IMR-90 (cell line): ENCODE measurements at regions not wholly inside any gene's neighbourhood (a gene's known extent, or its start where the extent isn't known, plus 50 kb on each side); places are given as distances from the start of the nearest gene placed in this dataset.

Source experiments
- ATAC-seq: fragments of 200-7000 bp; cut with Tn5 transposase; 2 replicates; pipeline ENCODE4 v1.9.1; 2020; ENCODE audit warnings: low read depth, mild to moderate bottlenecking, moderate library complexity
- BruUV-seq: library from RNA; stranded (reverse); fragments of 400-500 nt; replicated peaks from 2 replicates; lab custom pipeline; 2021; lab: Mats Ljungman, UMichigan
- CTCF ChIA-PET: fragments of 300-600 bp; formaldehyde crosslinking; extraction: SDS; loops from one replicate; lab custom pipeline; 2021; ENCODE audit warnings: antibody characterized with exemption; lab: Yijun Ruan, JAX
- POLR2A ChIA-PET: fragments of 300-600 bp; sonication (Branson Sonifier 250); formaldehyde crosslinking; loops from one replicate; lab custom pipeline; 2022; ENCODE audit warnings: antibody characterized with exemption; ENCODE audit not compliant: unreplicated experiment; lab: Charles Lee
- DNase-seq: peaks from one replicate; pipeline ENCODE4 v3.0.0; 2013
- H2AFZ ChIP-seq: replicated peaks from 2 replicates; pipeline ENCODE3; 2013; ENCODE audit warnings: low read length, mild to moderate bottlenecking; ENCODE audit not compliant: poor library complexity
- H2AK5ac ChIP-seq: 2 replicates; pipeline ENCODE4 v1.6.1; 2013; ENCODE audit warnings: low read depth, low read length, inconsistent platforms
- H2AK9ac ChIP-seq: replicated peaks from 2 replicates; pipeline ENCODE3; 2013; ENCODE audit warnings: mild to moderate bottlenecking, low read depth, low read length, moderate library complexity; ENCODE audit not compliant: poor library complexity
- H2BK120ac ChIP-seq: 2 replicates; pipeline ENCODE4 v1.6.1; 2013; ENCODE audit warnings: low read depth, low read length, inconsistent platforms
- H2BK15ac ChIP-seq: 3 replicates; pipeline ENCODE4 v1.6.1; 2013; ENCODE audit warnings: low read depth, low read length, inconsistent platforms
- H2BK20ac ChIP-seq: 2 replicates; pipeline ENCODE4 v1.6.1; 2013; ENCODE audit warnings: low read depth, mild to moderate bottlenecking, inconsistent platforms, low read length, moderate library complexity
- H2BK5ac ChIP-seq: 2 replicates; pipeline ENCODE4 v1.6.1; 2013; ENCODE audit warnings: mild to moderate bottlenecking, low read depth, low read length, inconsistent platforms; ENCODE audit not compliant: poor library complexity, severe bottlenecking
- H3K14ac ChIP-seq: replicated peaks from 2 replicates; pipeline ENCODE4 v1.6.1; 2013; ENCODE audit warnings: low read depth, low read length, inconsistent platforms
- H3K18ac ChIP-seq: 2 replicates; pipeline ENCODE4 v1.6.1; 2013; ENCODE audit warnings: low read depth, low read length, control low read depth
- H3K23ac ChIP-seq: 2 replicates; pipeline ENCODE4 v1.6.1; 2013; ENCODE audit warnings: low read depth, low read length, inconsistent platforms
- H3K27ac ChIP-seq: 2 replicates; pipeline ENCODE4 v1.5.1; 2013; ENCODE audit warnings: mild to moderate bottlenecking, control low read depth, low read length; ENCODE audit not compliant: insufficient read depth
- H3K27me3 ChIP-seq: 2 replicates; pipeline ENCODE4 v1.6.1; 2013; ENCODE audit warnings: low read length; ENCODE audit not compliant: control insufficient read depth, insufficient read depth
- H3K36me3 ChIP-seq: 2 replicates; pipeline ENCODE4 v1.6.1; 2013; ENCODE audit warnings: low read length, mixed read lengths; ENCODE audit not compliant: control insufficient read depth, insufficient read depth
- H3K4ac ChIP-seq: 2 replicates; pipeline ENCODE4 v1.6.1; 2013; ENCODE audit warnings: low read depth, low read length, inconsistent platforms
- H3K4me1 ChIP-seq: 2 replicates; pipeline ENCODE4 v1.6.1; 2013; ENCODE audit warnings: low read length, mixed read lengths; ENCODE audit not compliant: control insufficient read depth, insufficient read depth
- H3K4me2 ChIP-seq: 2 replicates; pipeline ENCODE4 v1.6.1; 2013; ENCODE audit warnings: low read depth, mild to moderate bottlenecking, control low read depth, low read length, moderate library complexity
- H3K4me3 ChIP-seq: 2 replicates; pipeline ENCODE4 v1.5.1; 2013; ENCODE audit warnings: low read depth, mild to moderate bottlenecking, control low read depth, low read length, moderate library complexity; ENCODE audit not compliant: insufficient read depth
- H3K56ac ChIP-seq: 2 replicates; pipeline ENCODE4 v1.6.1; 2013; ENCODE audit warnings: low read length, inconsistent platforms; ENCODE audit not compliant: insufficient read depth; ENCODE audit errors: extremely low read depth
- H3K79me1 ChIP-seq, 2 experiments: 2 replicates each; pipeline ENCODE4 v1.6.1; 2013; ENCODE audit warnings: low read length in 2 of 2, inconsistent platforms in 1 of 2, low read depth in 1 of 2
- H3K9ac ChIP-seq: 2 replicates; pipeline ENCODE4 v1.6.1; 2013; ENCODE audit warnings: low read depth, low read length, control low read depth
- H3K9me1 ChIP-seq: 2 replicates; pipeline ENCODE4 v1.6.1; 2013; ENCODE audit warnings: low read length, inconsistent platforms; ENCODE audit not compliant: insufficient read depth
- H3K9me3 ChIP-seq: 2 replicates; pipeline ENCODE4 v1.6.1; 2013; ENCODE audit warnings: low read length; ENCODE audit not compliant: control insufficient read depth, insufficient read depth
- H4K20me1 ChIP-seq: 2 replicates; pipeline ENCODE4 v1.6.1; 2013; ENCODE audit warnings: low read length, inconsistent platforms; ENCODE audit not compliant: insufficient read depth
- H4K5ac ChIP-seq: 2 replicates; pipeline ENCODE4 v1.6.1; 2013; ENCODE audit warnings: mild to moderate bottlenecking, low read depth, low read length, control low read depth
- H4K8ac ChIP-seq, 2 experiments: 2 replicates each; pipeline ENCODE4 v1.6.1; 2013; ENCODE audit warnings: low read depth in 2 of 2, low read length in 2 of 2, control low read depth in 1 of 2, inconsistent platforms in 1 of 2
- H4K91ac ChIP-seq: 2 replicates; pipeline ENCODE4 v1.6.1; 2013; ENCODE audit warnings: low read depth, low read length, inconsistent platforms; ENCODE audit not compliant: insufficient read depth
- BHLHE40 ChIP-seq: fragments of 150-350 bp; IDR thresholded peaks from 2 replicates; pipeline ENCODE4 v1.6.1; 2016; ENCODE audit warnings: mild to moderate bottlenecking, low read depth, low read length
- MAFK ChIP-seq: IDR thresholded peaks from 2 replicates; pipeline ENCODE4 v1.6.1; 2012; ENCODE audit warnings: low read depth, low read length, improper control_type of control experiment
- RAD21 ChIP-seq: IDR thresholded peaks from 2 replicates; pipeline ENCODE4 v1.6.1; 2012; ENCODE audit warnings: low read length, improper control_type of control experiment
- WGBS, 2 experiments: methylation state at CpG; one replicate each; pipeline versions ENCODE4 v1.1.5 to v1.1.7; 2013; ENCODE audit warnings: missing lambda C conversion rate in 2 of 2; ENCODE audit not compliant: insufficient read length in 1 of 2; ENCODE audit errors: extremely low coverage in 2 of 2; 5-methylcytosine and 5-hydroxymethylcytosine counted together
- dilution Hi-C: fragments of 300-500 bp; cut with HindIII; formaldehyde crosslinking; loops from one replicate; pipeline ENCODE4 v1.14.3; 2018; ENCODE audit warnings: low sequenced_read_pairs; ENCODE audit not compliant: unreplicated experiment
- in situ Hi-C: fragments of 300-500 bp; cut with MboI; formaldehyde crosslinking; loops from 3 replicates; pipeline ENCODE4 v1.14.3; 2019; ENCODE audit warnings: low sequenced_read_pairs, inconsistent platforms, mixed read lengths
- intact Hi-C: fragments of 100-400 bp; cut with micrococcal nuclease; formaldehyde crosslinking; loops from 2 replicates; pipeline ENCODE4 v1.10.0; 2022

DNA sequence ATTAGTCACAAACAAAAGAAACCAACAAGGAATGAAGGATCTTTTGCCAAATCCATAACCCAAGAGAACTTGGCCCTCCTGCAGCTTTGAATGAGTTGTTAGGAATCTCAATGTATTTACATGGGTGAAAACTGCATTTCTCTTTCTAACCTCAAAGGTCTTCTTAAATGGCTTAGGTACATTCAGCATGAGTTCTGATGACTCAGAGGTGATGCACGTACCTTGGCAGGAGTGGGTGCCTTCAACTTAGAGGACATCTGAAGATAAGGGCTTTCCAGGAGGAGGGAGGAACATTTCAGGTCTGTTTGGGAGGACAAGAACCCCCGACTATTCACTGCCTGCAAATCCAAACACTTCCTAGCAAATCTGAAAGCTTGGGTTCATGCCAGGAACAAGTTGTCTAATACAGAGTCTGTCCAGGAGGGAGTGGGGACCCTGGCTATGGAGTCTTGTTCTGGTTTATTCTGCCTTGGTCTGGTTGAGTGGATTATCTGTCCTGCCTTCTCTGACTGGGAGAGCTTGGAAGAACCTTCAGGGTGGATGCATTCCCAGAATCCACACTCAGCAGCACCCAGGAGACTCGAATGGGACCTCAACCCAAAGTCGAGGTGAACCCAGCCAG lies 65.7 kb downstream of the IRX2 start:
- TF ChIP-seq MAFK (no peak), RAD21 (no peak), BHLHE40 (no peak)

More for the DNA sequence above, 65.7 kb downstream of the IRX2 start:
- no CpG with 5 or more reads among the region's 4 CpGs for WGBS, 2 experiments
- Histone ChIP-seq H2AK9ac (no peak overlapping the region), H3K36me3 (no peaks in the 10 kb centered on the region), H3K79me1 (no peaks in the 10 kb centered on the region), H3K18ac (no peak overlapping the region), H4K91ac (no peak overlapping the region), H3K23ac (no peak overlapping the region), H3K4ac (no peak overlapping the region), H3K4me1 (no peaks in the 10 kb centered on the region), H2BK120ac (no peak overlapping the region), H2AK5ac (no peak overlapping the region), H2BK15ac (no peak overlapping the region), H3K9ac (no peak overlapping the region), H4K20me1 (no peaks in the 10 kb centered on the region), H3K4me3 (no peak overlapping the region), H2BK20ac (no peak overlapping the region), H3K27me3 (no peaks in the 10 kb centered on the region), H3K9me3 (peaks cover 50% of the 10 kb centered on the region), H3K4me2 (no peak overlapping the region), H3K27ac (no peak overlapping the region), H4K5ac (no peak overlapping the region), H3K9me1 (no peaks in the 10 kb centered on the region), H4K8ac (no peak overlapping the region), H2BK5ac (no peak overlapping the region), H3K56ac (no peak overlapping the region), H2AFZ (no peak overlapping the region), H3K14ac (no peak overlapping the region)
- ATAC-seq = no peak
- in situ Hi-C loops (no loop called here), intact Hi-C loops (no loop called here), dilution Hi-C loops (no loop called here)
- no TSS peak for BruUV-seq
- ChIA-PET POLR2A (no interaction called here), CTCF (no interaction called here)
- peak; percentile 0 for DNase-seq
